ENCODE measurements at regions not wholly inside any gene's neighbourhood (a gene's known extent, or its start where the extent isn't known, plus 50 kb on each side); places are given as distances from the start of the nearest gene placed in this dataset.

GRCh38 chr11:28922386-28922981, 814.3 kb downstream of the METTL15 start (continued):
- TF ChIP-seq ZNF362 (tag by site-specific recombination; IDR thresholded peaks at IDR 0.05) (no peak), ZNF571 (tag by site-specific recombination; IDR thresholded peaks at IDR 0.05) (no peak), ZFP3 (tag by site-specific recombination; IDR thresholded peaks at IDR 0.05; ENCODE audit: low read depth) (no peak), ZNF174 (tag by site-specific recombination; IDR thresholded peaks at IDR 0.05) (no peak), GLI4 (tag by site-specific recombination; IDR thresholded peaks at IDR 0.05) (no peak), ZNF48 (tag by site-specific recombination; IDR thresholded peaks at IDR 0.05) (no peak), ZNF335 (tag by site-specific recombination; conservative IDR thresholded peaks at IDR 0.05) (no peak), SP2 (tag by site-specific recombination; IDR thresholded peaks at IDR 0.05) (no peak), ZNF596 (tag by site-specific recombination; IDR thresholded peaks at IDR 0.05) (no peak)

- ChIA-PET POLR2A (no interaction called here), CTCF (no interaction called here)
- Histone ChIP-seq H3K36me3 (ENCODE audit: control insufficient read depth in 2 of 2, insufficient read depth in 1 of 2, low read length in 2 of 2) (no peaks in the 10 kb centered on the region), H3K27ac (ENCODE audit: extremely low read depth, low read depth, low read length) (no peak overlapping the region), H3K4me3 (ENCODE audit: low read depth, low read length) (no peak overlapping the region), H3K9me3 (ENCODE audit: control insufficient read depth, insufficient read depth, low read depth, low read length) (no peaks in the 10 kb centered on the region), H3K4me1 (ENCODE audit: control insufficient read depth, insufficient read depth, low read length) (no peaks in the 10 kb centered on the region)
- TF ChIP-seq ZBTB7A (tag by site-specific recombination; IDR thresholded peaks at IDR 0.05; ENCODE audit: low read depth): no peak
- no peak for TF ChIP-seq ZNF274 (IDR thresholded peaks at IDR 0.05; ENCODE audit: low read length)
- TF ChIP-seq ZNF274 (tag by site-specific recombination; IDR thresholded peaks at IDR 0.05; ENCODE audit: borderline replicate concordance): no peak
- no peak for TF ChIP-seq TSHZ1 (tag by site-specific recombination; IDR thresholded peaks at IDR 0.05; ENCODE audit: borderline replicate concordance)
- TF ChIP-seq PRDM4 (tag by site-specific recombination; IDR thresholded peaks at IDR 0.05): no peak
- TF ChIP-seq ZNF610 (tag by site-specific recombination; IDR thresholded peaks at IDR 0.05; ENCODE audit: borderline replicate concordance): no peak
Observed at GRCh38 chr11:28919194-28919593, 811.0 kb downstream of the METTL15 start.

- CTCF ChIA-PET: no interaction called here
- TF ChIP-seq ZNF354C (tag by site-specific recombination; IDR thresholded peaks at IDR 0.05; ENCODE audit: borderline replicate concordance, low read depth) (no peak), PRDM2 (tag by site-specific recombination; IDR thresholded peaks at IDR 0.05; ENCODE audit: borderline replicate concordance) (no peak)
- Histone ChIP-seq H3K4me3 (ENCODE audit: low read depth, low read length) (no peak overlapping the region), H3K9me3 (ENCODE audit: control insufficient read depth, insufficient read depth, low read depth, low read length) (no peaks in the 10 kb centered on the region), H3K4me1 (ENCODE audit: control insufficient read depth, insufficient read depth, low read length) (no peaks in the 10 kb centered on the region), H3K27ac (ENCODE audit: extremely low read depth, low read depth, low read length) (no peak overlapping the region), H3K36me3 (ENCODE audit: control insufficient read depth in 2 of 2, insufficient read depth in 1 of 2, low read length in 2 of 2) (no peaks in the 10 kb centered on the region)
- POLR2A ChIA-PET: no interaction called here
Observed at GRCh38 chr11:28913883-28914282, 805.7 kb downstream of the METTL15 start.
